Vagina (tissue), 2 donors: ENCODE measurements at regions not wholly inside any gene's neighbourhood (a gene's known extent, or its start where the extent isn't known, plus 50 kb on each side); places are given as distances from the start of the nearest gene placed in this dataset.
A peak's percentile ranks its signal among the peaks of the same experiment; 100 is the strongest.
"Not testable (repeated sequence)": the region's sequence is repeated elsewhere in the genome, so short reads cannot be mapped to it uniquely, and the experiment has no call there.

Source experiments
- DNase-seq, 2 donors: peaks; one replicate each; pipeline ENCODE4 v3.0.0-alpha.2; 2017; ENCODE audit errors: extremely low spot score in 2 of 2
- H3K27ac ChIP-seq: fragments of 200-600 bp; sonication (generic); one replicate; pipeline ENCODE4 v1.5.1; 2019
- H3K27me3 ChIP-seq: fragments of 200-600 bp; sonication (generic); one replicate; pipeline ENCODE4 v1.5.1; 2019
- H3K36me3 ChIP-seq, 2 donors: fragments of 200-600 bp; sonication (generic); one replicate each; pipeline ENCODE4 v1.5.1; 2017 to 2019
- H3K4me1 ChIP-seq: fragments of 200-600 bp; sonication (generic); one replicate; pipeline ENCODE4 v1.5.1; 2019
- H3K4me3 ChIP-seq, 2 donors: fragments of 200-600 bp; sonication (generic); 1 replicate in 1 of 2; 2 replicates in 1 of 2; pipeline ENCODE4 v1.5.1; 2016 to 2019
- H3K9me3 ChIP-seq: fragments of 200-600 bp; sonication (generic); one replicate; pipeline ENCODE4 v1.5.1; 2019
- POLR2A ChIP-seq, 2 donors: fragments of 450-650 bp; IDR thresholded peaks; one replicate each; pipeline ENCODE4 v1.6.1; 2017; ENCODE audit warnings: antibody characterized with exemption in 2 of 2, mild to moderate bottlenecking in 2 of 2, moderate library complexity in 2 of 2
- POLR2AphosphoS5 ChIP-seq, 2 donors: sonication (generic); formaldehyde crosslinking; IDR thresholded peaks; one replicate each; pipeline ENCODE4 v1.9.0; 2017; ENCODE audit warnings: antibody characterized with exemption in 2 of 2, mild to moderate bottlenecking in 2 of 2, low read depth in 1 of 2; ENCODE audit not compliant: insufficient read depth in 1 of 2
- intact Hi-C: fragments of 100-400 bp; cut with DNase I; formaldehyde crosslinking; loops from one replicate; pipeline ENCODE4 v1.15.1; 2023
- TF ChIP-seq, protein P1 (sequence below), 3 experiments: fragments of 450-650 bp in 2 of 3; fragments of 200-600 bp in 1 of 3; sonication (generic) in 1 of 3; IDR thresholded peaks; one replicate each; pipeline ENCODE4 v1.5.1; 2017 to 2019; ENCODE audit warnings: antibody characterized with exemption in 3 of 3, mild to moderate bottlenecking in 2 of 3, moderate library complexity in 2 of 3

DNA sequence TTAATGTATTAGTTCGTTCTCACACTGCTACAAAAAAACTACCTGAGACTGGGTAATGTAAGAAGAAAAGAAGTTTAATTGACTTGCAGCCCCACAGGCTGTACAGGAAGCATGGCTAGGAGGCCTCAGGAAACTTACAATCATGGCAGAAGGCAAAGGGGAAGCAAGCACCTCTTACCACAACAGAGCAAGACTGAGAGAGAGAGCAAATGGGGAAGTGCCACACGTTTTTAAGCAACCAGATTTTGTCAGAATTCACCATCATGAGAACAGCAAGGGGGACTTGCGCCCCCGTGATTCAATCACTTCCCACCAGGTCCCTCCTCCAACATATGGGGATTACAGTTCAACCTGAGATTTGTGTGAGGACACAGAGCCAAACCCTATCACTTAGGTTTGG, 70.8 kb upstream of the SRSF6 start:
- DNase-seq, result no peak
- Histone ChIP-seq H3K27ac (no peak overlapping the region), H3K36me3 (no peaks in the 10 kb centered on the region), H3K4me1 (no peaks in the 10 kb centered on the region), H3K9me3 (no peaks in the 10 kb centered on the region), H3K4me3 (no peak overlapping the region), H3K27me3 (no peaks in the 10 kb centered on the region)
- TF ChIP-seq, protein P1, sequence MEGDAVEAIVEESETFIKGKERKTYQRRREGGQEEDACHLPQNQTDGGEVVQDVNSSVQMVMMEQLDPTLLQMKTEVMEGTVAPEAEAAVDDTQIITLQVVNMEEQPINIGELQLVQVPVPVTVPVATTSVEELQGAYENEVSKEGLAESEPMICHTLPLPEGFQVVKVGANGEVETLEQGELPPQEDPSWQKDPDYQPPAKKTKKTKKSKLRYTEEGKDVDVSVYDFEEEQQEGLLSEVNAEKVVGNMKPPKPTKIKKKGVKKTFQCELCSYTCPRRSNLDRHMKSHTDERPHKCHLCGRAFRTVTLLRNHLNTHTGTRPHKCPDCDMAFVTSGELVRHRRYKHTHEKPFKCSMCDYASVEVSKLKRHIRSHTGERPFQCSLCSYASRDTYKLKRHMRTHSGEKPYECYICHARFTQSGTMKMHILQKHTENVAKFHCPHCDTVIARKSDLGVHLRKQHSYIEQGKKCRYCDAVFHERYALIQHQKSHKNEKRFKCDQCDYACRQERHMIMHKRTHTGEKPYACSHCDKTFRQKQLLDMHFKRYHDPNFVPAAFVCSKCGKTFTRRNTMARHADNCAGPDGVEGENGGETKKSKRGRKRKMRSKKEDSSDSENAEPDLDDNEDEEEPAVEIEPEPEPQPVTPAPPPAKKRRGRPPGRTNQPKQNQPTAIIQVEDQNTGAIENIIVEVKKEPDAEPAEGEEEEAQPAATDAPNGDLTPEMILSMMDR (IDR thresholded peaks at IDR 0.05), result no peak
- TF ChIP-seq POLR2AphosphoS5 (IDR thresholded peaks at IDR 0.05; ENCODE audit: insufficient read depth in 1 of 2, low read depth in 1 of 2) (no peak), POLR2A (IDR thresholded peaks at IDR 0.05) (no peak)
- intact Hi-C loops, result no loop called here

DNA sequence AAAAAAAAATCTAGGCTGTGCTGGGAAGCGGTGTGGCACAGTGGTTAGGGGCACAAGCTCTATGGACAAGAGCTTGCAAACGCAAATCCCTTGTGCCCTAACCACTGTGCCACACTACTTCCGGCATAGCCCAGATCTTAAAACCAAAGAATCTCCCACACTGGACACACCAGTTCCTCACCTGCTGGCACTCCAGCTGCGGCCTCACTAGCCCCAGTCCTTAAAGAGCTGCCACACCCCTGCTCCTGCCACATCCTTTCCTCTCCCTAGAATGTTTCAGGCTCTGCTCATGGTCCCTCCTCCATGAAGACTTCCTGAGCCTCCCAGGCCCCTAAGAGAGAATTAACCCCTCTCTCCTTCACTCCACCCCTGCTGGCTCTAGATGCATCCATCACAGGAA, 71.8 kb upstream of the SRSF6 start:
- TF ChIP-seq POLR2AphosphoS5 (IDR thresholded peaks at IDR 0.05; ENCODE audit: insufficient read depth in 1 of 2, low read depth in 1 of 2), result no peak
- no peak for TF ChIP-seq POLR2A (IDR thresholded peaks at IDR 0.05)
- TF ChIP-seq, protein P1 (IDR thresholded peaks at IDR 0.05), result no peak
- H3K9me3 ChIP-seq, result no peaks in the 10 kb centered on the region
- H3K4me3 ChIP-seq, result no peak overlapping the region
- no peaks in the 10 kb centered on the region for H3K36me3 ChIP-seq
- H3K27me3 ChIP-seq, result no peaks in the 10 kb centered on the region
- peak in 1 of 2 donors; percentile 43 for DNase-seq
- H3K27ac ChIP-seq, result no peak overlapping the region
- no peaks in the 10 kb centered on the region for H3K4me1 ChIP-seq
- intact Hi-C loops, result no loop called here

DNA sequence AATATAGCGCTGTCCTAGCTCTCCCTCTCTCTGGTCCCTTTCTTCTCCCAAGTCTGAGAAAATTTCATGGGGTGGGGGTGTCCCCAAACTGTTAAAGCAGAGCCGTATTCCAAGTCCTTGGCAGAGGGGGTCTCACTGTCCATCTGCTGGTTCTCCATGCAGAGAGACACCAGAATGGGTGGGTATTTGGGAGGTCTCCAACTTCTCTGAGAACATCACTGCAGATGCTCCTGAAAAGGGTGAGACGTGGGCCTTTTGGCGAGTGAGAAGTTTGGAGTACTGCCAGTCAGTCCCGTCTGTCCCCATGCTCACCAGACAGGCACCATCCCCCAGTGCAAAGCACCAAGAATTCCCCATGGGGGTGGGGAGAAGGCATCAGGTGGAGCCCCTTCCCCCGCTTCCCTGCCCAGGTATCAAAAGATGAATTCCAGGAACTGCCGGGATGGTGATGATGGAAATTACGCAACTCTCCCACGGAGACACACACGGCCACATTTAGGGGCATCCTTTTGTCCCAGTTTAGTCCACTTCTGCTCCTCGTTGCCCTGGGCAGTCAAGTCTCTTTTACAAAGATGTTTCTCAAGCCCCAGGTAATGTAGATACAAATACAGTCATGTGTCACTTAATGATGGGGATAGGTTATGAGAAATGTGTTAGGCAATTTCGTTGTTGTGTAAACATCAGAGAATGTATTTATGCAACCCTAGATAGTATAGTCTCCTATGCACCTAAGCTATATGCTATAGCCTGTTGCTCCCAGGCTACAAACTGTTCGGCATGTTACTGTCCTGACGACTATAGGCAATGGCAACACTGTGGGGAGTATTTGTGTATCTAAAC, 73.4 kb upstream of the SRSF6 start:
- H3K9me3 ChIP-seq, result no peaks in the 10 kb centered on the region
- TF ChIP-seq POLR2AphosphoS5 (IDR thresholded peaks at IDR 0.05; ENCODE audit: insufficient read depth in 1 of 2, low read depth in 1 of 2), result no peak
- intact Hi-C loops, result no loop called here
- H3K27me3 ChIP-seq, result no peaks in the 10 kb centered on the region
- peak in 1 of 2 donors; percentile 84 for DNase-seq
- no peaks in the 10 kb centered on the region for H3K36me3 ChIP-seq
- H3K27ac ChIP-seq, result no peak overlapping the region
- no peak overlapping the region for H3K4me3 ChIP-seq
- no peaks in the 10 kb centered on the region for H3K4me1 ChIP-seq

DNA sequence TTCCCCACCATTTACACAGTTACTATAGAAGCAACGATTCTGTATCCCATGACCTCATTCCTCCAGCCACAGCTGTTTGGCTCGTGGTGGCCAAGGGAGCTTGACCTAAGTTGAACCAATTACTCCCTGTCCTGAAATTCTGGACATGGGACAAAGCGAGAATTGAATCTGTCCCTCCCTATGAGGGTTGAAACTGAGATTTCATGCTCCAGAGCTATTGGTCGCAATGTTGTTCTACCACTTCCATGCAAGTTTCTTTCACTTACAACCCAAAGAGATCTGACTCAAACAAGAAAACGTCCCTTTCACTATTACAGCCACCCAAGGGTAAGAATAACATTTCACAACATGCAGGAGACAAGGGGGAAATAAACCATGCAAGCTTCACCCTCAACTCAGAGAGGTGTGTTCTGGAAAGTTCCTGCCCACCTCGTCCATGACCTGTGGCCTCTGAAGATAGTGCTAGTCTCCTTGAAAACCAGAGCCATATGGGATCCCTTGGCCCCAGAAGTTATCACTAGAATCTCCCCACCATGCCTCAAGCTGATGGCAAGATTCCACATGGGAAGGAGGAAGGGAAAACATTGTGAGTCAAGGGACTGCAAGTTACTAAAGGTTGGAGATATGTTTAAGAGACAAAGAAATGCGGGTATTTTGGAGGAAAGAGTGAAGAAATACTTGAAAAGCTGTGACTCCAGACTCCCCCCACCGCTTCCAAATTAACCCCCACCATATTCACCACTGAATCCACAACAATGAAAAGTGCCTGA, 74.5 kb upstream of the SRSF6 start:
- H3K4me3 ChIP-seq, result no peak overlapping the region
- no peaks in the 10 kb centered on the region for H3K4me1 ChIP-seq
- intact Hi-C loops, result no loop called here
- H3K27ac ChIP-seq, result no peak overlapping the region
- H3K27me3 ChIP-seq, result no peaks in the 10 kb centered on the region
- H3K9me3 ChIP-seq, result no peaks in the 10 kb centered on the region
- peak in 1 of 2 donors; percentile 34 for DNase-seq
- TF ChIP-seq, protein P1 (IDR thresholded peaks at IDR 0.05), result no peak
- TF ChIP-seq POLR2A (IDR thresholded peaks at IDR 0.05) (no peak), POLR2AphosphoS5 (IDR thresholded peaks at IDR 0.05; ENCODE audit: insufficient read depth in 1 of 2, low read depth in 1 of 2) (no peak)
- H3K36me3 ChIP-seq, result no peaks in the 10 kb centered on the region

DNA sequence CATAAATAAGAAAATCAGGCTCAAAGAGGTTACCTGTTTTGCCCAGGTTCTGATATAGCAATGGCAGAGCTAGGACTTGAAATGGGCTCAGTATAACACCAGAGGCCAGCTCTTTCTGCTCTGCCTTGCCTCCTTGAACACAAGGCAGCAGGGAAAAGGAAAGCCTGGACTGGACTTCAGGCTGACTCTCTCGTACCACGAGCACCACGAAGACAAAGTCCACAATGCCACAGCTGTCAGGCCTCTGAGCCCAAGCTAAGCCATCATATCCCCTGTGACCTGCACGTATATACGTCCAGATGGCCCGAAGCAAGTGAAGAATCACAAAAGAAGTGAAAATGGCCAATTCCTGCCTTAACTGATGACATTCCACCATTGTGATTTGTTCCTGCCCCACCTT, 75.6 kb upstream of the SRSF6 start:
- H3K9me3 ChIP-seq, H3K27me3 ChIP-seq, H3K36me3 ChIP-seq, H3K27ac ChIP-seq, H3K4me3 ChIP-seq, intact Hi-C loops, H3K4me1 ChIP-seq, DNase-seq: not testable (repeated sequence)

DNA sequence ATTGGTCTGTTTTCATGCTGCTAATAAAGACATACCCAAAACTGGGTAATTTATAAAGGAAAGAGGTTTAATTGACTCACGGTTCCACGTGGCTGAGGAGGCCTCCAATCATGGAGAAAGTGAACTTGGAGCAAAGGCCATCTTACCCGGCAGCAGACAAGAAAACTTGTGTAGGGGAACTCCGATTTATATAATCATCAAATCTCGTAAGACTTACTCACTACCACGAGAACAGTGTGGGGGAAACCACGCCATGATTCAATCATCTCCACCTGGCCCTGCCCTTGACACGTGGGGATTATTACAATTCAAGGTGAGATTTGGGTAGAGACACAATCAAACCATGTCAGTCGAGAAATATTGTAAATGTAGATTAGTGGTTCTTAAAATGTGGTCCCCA, 76.2 kb upstream of the SRSF6 start:
- H3K4me1 ChIP-seq, H3K36me3 ChIP-seq, H3K27me3 ChIP-seq, H3K9me3 ChIP-seq, H3K27ac ChIP-seq, H3K4me3 ChIP-seq, intact Hi-C loops, DNase-seq: not testable (repeated sequence)
